ENCODE measurements at regions not wholly inside any gene's neighbourhood (a gene's known extent, or its start where the extent isn't known, plus 50 kb on each side); places are given as distances from the start of the nearest gene placed in this dataset.

DNA sequence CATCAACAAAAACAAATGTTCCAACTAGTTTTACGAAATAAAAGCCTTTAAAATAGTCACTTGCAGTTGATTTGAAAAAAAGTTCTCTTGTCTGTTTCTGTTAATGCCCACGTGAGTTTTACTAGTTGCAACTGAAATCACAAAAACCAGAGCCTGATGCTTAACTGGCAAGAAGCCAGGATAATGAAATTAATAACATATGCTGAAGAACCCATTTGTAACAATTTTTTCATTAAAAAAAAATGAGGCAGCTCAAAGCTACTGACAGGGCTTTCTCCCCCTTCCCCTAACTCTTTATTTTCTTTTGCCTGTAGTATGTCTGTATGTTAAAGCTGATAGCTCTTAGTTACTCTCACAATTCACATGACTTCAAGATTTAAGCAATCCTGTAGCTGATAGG lies 132.7 kb upstream of the EYA4 start:
- Mint-ChIP-seq H3K27me3 (peaks cover 8% of the 10 kb centered on the region), H3K4me3 (no peak overlapping the region), H3K4me1 (no peaks in the 10 kb centered on the region), H3K9me3 (ENCODE audit: insufficient read depth) (no peaks in the 10 kb centered on the region), H3K27ac (no peak overlapping the region)
- Histone ChIP-seq H3K4me2 (replicated peaks; ENCODE audit: low read depth, low read length, poor library complexity, severe bottlenecking) (no peak overlapping the region), H3K9ac (ENCODE audit: low read length) (no peak overlapping the region), H3K4me1 (ENCODE audit: control insufficient read depth in 2 of 2, insufficient read depth in 2 of 2, low read length in 2 of 2) (no peaks in the 10 kb centered on the region), H4K20me1 (ENCODE audit: control insufficient read depth, insufficient read depth, low read length, poor library complexity, severe bottlenecking) (no peaks in the 10 kb centered on the region), H3K27ac (ENCODE audit: low read length in 2 of 2) (no peak overlapping the region), H3K27me3 (replicated peaks in 1 of 4; ENCODE audit: control extremely low read depth in 1 of 4, control insufficient read depth in 3 of 4, insufficient read depth in 4 of 4, low read length in 3 of 4) (peaks cover 0 to 2% (median 0%) of the 10 kb centered on the region in 4 experiments), H3K36me3 (replicated peaks in 1 of 2; ENCODE audit: control extremely low read depth in 1 of 2, control insufficient read depth in 1 of 2, extremely low read depth in 1 of 2, insufficient read depth in 2 of 2, low read length in 1 of 2) (no peaks in the 10 kb centered on the region), H2AFZ (ENCODE audit: insufficient read depth, low read depth, low read length, poor library complexity, severe bottlenecking) (no peak overlapping the region), H3K79me2 (ENCODE audit: control insufficient read depth, insufficient read depth, low read length) (no peaks in the 10 kb centered on the region), H3K9me3 (ENCODE audit: control extremely low read depth in 1 of 3, control insufficient read depth in 2 of 3, insufficient read depth in 1 of 3, low read length in 2 of 3) (no peaks in the 10 kb centered on the region), H3K4me3 (ENCODE audit: control extremely low read depth in 1 of 5, extremely low read depth in 1 of 5, insufficient read depth in 1 of 5, low read depth in 2 of 5, low read length in 4 of 5) (no peak overlapping the region)
- POLR2A ChIA-PET = no interaction called here
- TF ChIP-seq CTCF (IDR thresholded peaks at IDR 0.05) = no peak
- no peak for TF ChIP-seq EZH2 (IDR thresholded peaks at IDR 0.05; ENCODE audit: borderline replicate concordance, insufficient read depth, low read depth, low read length, poor library complexity, severe bottlenecking)
- WGBS (ENCODE audit: insufficient coverage) = 53% methylated on average over 2 of the region's 2 CpGs
- CTCF ChIA-PET = no interaction called here
- ATAC-seq (ENCODE audit: low read depth) (no peak), DNase-seq (no peak)
- intact Hi-C loops (cut with micrococcal nuclease) = no loop called here

DNA sequence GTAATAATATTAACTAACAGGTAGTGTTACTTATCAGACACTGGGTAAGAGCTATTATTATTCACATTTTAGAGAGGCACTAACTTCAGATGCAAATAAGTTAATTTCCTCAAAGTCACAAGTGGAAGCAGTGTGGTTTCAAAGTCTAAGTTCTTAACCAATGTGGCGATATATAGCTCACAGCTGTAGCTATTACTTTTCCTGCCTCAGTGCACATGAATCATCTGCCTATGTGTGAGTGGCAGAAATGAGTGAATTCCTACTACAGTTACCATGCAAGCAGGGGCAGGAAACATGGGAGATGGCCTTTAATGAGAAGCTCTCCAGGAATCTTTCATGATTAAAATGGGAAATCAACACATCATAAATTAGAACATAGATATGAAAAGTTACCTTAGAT lies 126.2 kb upstream of the EYA4 start:
- Histone ChIP-seq H4K20me1 (ENCODE audit: control insufficient read depth, insufficient read depth, low read length, poor library complexity, severe bottlenecking) (no peaks in the 10 kb centered on the region), H3K27me3 (replicated peaks in 1 of 4; ENCODE audit: control extremely low read depth in 1 of 4, control insufficient read depth in 3 of 4, insufficient read depth in 4 of 4, low read length in 3 of 4) (no peaks in the 10 kb centered on the region), H3K9ac (ENCODE audit: low read length) (no peak overlapping the region), H3K27ac (ENCODE audit: low read length in 2 of 2) (no peak overlapping the region), H3K9me3 (ENCODE audit: control extremely low read depth in 1 of 3, control insufficient read depth in 2 of 3, insufficient read depth in 1 of 3, low read length in 2 of 3) (no peaks in the 10 kb centered on the region), H3K4me1 (ENCODE audit: control insufficient read depth in 2 of 2, insufficient read depth in 2 of 2, low read length in 2 of 2) (no peaks in the 10 kb centered on the region), H3K4me3 (ENCODE audit: control extremely low read depth in 1 of 5, extremely low read depth in 1 of 5, insufficient read depth in 1 of 5, low read depth in 2 of 5, low read length in 4 of 5) (no peak overlapping the region), H3K36me3 (replicated peaks in 1 of 2; ENCODE audit: control extremely low read depth in 1 of 2, control insufficient read depth in 1 of 2, extremely low read depth in 1 of 2, insufficient read depth in 2 of 2, low read length in 1 of 2) (no peaks in the 10 kb centered on the region), H2AFZ (ENCODE audit: insufficient read depth, low read depth, low read length, poor library complexity, severe bottlenecking) (no peak overlapping the region), H3K79me2 (ENCODE audit: control insufficient read depth, insufficient read depth, low read length) (no peaks in the 10 kb centered on the region), H3K4me2 (replicated peaks; ENCODE audit: low read depth, low read length, poor library complexity, severe bottlenecking) (no peak overlapping the region)
- ATAC-seq (ENCODE audit: low read depth) (no peak), DNase-seq (no peak)
- H3K9me3 Mint-ChIP-seq (ENCODE audit: insufficient read depth) = peaks cover 4% of the 10 kb centered on the region
- CTCF ChIA-PET = no interaction called here
- intact Hi-C loops (cut with micrococcal nuclease) = no loop called here
- no peak for TF ChIP-seq EZH2 (IDR thresholded peaks at IDR 0.05; ENCODE audit: borderline replicate concordance, insufficient read depth, low read depth, low read length, poor library complexity, severe bottlenecking)
- no peak for TF ChIP-seq CTCF (IDR thresholded peaks at IDR 0.05)
- H3K4me1 Mint-ChIP-seq = no peaks in the 10 kb centered on the region
- no CpG with 5 or more reads among the region's 1 CpG for WGBS (ENCODE audit: insufficient coverage)
- H3K4me3 Mint-ChIP-seq = no peak overlapping the region
- H3K27ac Mint-ChIP-seq = no peak overlapping the region
- peaks cover 3% of the 10 kb centered on the region for H3K27me3 Mint-ChIP-seq
- POLR2A ChIA-PET = no interaction called here
